Pancreas (tissue), 10 donors: ENCODE measurements at regions not wholly inside any gene's neighbourhood (a gene's known extent, or its start where the extent isn't known, plus 50 kb on each side); places are given as distances from the start of the nearest gene placed in this dataset.

Source experiments
- ATAC-seq, 4 donors: fragments of 200-7000 bp; cut with Tn5 transposase; one replicate each; pipeline versions ENCODE4 v1.8.0 to v1.9.1; 2020; ENCODE audit warnings: mild to moderate bottlenecking in 4 of 4, moderate library complexity in 4 of 4
- DNase-seq, 6 donors: peaks; one replicate each; pipeline ENCODE4 v3.0.0-alpha.2; 2020
- FAIRE-seq: peaks from 2 replicates; lab custom pipeline; 2012; peaks lifted over from hg19 to GRCh38; lab: Jason Lieb, UNC
- H3K27ac ChIP-seq, 4 donors: fragments of 200-600 bp; sonication (generic); 1 replicate in 3 of 4; 2 replicates in 1 of 4; pipeline versions ENCODE4 v1.5.0 to v1.8.0; 2020
- H3K27me3 ChIP-seq, 4 donors: fragments of 200-600 bp; one replicate each; pipeline ENCODE4 v1.8.0; 2021
- H3K36me3 ChIP-seq, 3 donors: fragments of 200-600 bp; sonication (generic) in 1 of 3; one replicate each; pipeline versions ENCODE4 v1.5.0 to v1.8.0; 2020 to 2021
- H3K4me1 ChIP-seq, 3 donors: fragments of 200-600 bp; one replicate each; pipeline ENCODE4 v1.8.0; 2021
- H3K4me3 ChIP-seq, 4 donors: fragments of 200-600 bp; sonication (generic) in 2 of 4; one replicate each; pipeline versions ENCODE4 v1.5.0 to v1.8.0; 2020 to 2021
- H3K9me3 ChIP-seq, 4 donors: fragments of 200-600 bp; one replicate each; pipeline ENCODE4 v1.8.0; 2021
- CTCF ChIP-seq, 4 donors: fragments of 200-600 bp; sonication (generic) in 3 of 4; IDR thresholded peaks; one replicate each; pipeline versions ENCODE4 v1.5.0 to v1.8.0; 2021; ENCODE audit warnings: antibody characterized with exemption in 4 of 4
- WGBS, 2 donors: extraction: QIAGEN DNeasy Blood & Tissue Kit; methylation state at CpG; one replicate each; pipeline ENCODE4 v1.1.7; 2013; 5-methylcytosine and 5-hydroxymethylcytosine counted together
- intact Hi-C, 3 donors: fragments of 100-400 bp; cut with DNase I; formaldehyde crosslinking; loops; one replicate each; pipeline versions ENCODE4 v1.11.1 to v1.14.2; 2022
- donor health status: healthy with polysubstance abuse.
- donor health status: DM: no; HTN: no; CAD: no; lungs with moderate emphysema.
- donor health status: DM: no; HTN: no; CAD: no.
- donor health status: control.
- donor health status: control.
- donor health status: Bipolar disorder and iron deficiency.
- donor health status: DM: yes; HTN: yes; CAD: no.
- donor health status: DM: no; HTN: no; CAD: no.
- donor health status: DM: no; HTN: no; CAD: no.
- donor health status: DM: yes; HTN: yes; CAD: no.

- peak in 2 of 4 donors; percentile 21 to 38 for ATAC-seq
- intact Hi-C loops = no loop called here
Observed at GRCh38 chr11:35061516-35062440, 77.2 kb upstream of the CD44 start.

GRCh38 chr11:35063488-35063931 is 75.5 kb upstream of the CD44 start:
- H3K27ac ChIP-seq = no peak overlapping the region
- no peak for FAIRE-seq
- ATAC-seq = no peak
- no peak for TF ChIP-seq CTCF (IDR thresholded peaks at IDR 0.05)
- DNase-seq = no peak
- H3K36me3 ChIP-seq = no peaks in the 10 kb centered on the region
- intact Hi-C loops = no loop called here
- no peak overlapping the region for H3K4me3 ChIP-seq
- no peaks in the 10 kb centered on the region for H3K9me3 ChIP-seq
- H3K4me1 ChIP-seq = no peaks in the 10 kb centered on the region
- H3K27me3 ChIP-seq = no peaks in the 10 kb centered on the region
- WGBS, 2 donors = 88 to 92% methylated on average over 6 of the region's 6 CpGs

More at GRCh38 chr11:35061516-35062440, 77.2 kb upstream of the CD44 start:
- DNase-seq (no peak), FAIRE-seq (no peak)
- WGBS, 2 donors = 68 to 79% methylated on average over 5 of the region's 5 CpGs
- H3K9me3 ChIP-seq = no peaks in the 10 kb centered on the region
- H3K4me1 ChIP-seq = no peaks in the 10 kb centered on the region
- H3K27ac ChIP-seq = no peak overlapping the region
- no peak overlapping the region for H3K4me3 ChIP-seq
- TF ChIP-seq CTCF (IDR thresholded peaks at IDR 0.05) = no peak
- H3K36me3 ChIP-seq = no peaks in the 10 kb centered on the region
- H3K27me3 ChIP-seq = no peaks in the 10 kb centered on the region

GRCh38 chr11:35064114-35064800 is 74.7 kb upstream of the CD44 start:
- DNase-seq (no peak), ATAC-seq (no peak), FAIRE-seq (no peak)
- Histone ChIP-seq H3K4me3 (no peak overlapping the region), H3K4me1 (no peaks in the 10 kb centered on the region), H3K27ac (no peak overlapping the region), H3K9me3 (no peaks in the 10 kb centered on the region), H3K27me3 (no peaks in the 10 kb centered on the region), H3K36me3 (no peaks in the 10 kb centered on the region)
- intact Hi-C loops = no loop called here
- TF ChIP-seq CTCF (IDR thresholded peaks at IDR 0.05) = no peak
- 80 to 84% methylated on average over 8 of the region's 8 CpGs for WGBS, 2 donors

- DNase-seq (no peak), ATAC-seq (no peak), FAIRE-seq (no peak)
- WGBS, 2 donors = 78 to 80% methylated on average over 3 of the region's 3 CpGs
- H3K36me3 ChIP-seq = no peaks in the 10 kb centered on the region
- intact Hi-C loops = no loop called here
- no peak for TF ChIP-seq CTCF (IDR thresholded peaks at IDR 0.05)
- H3K27me3 ChIP-seq = no peaks in the 10 kb centered on the region
- H3K4me3 ChIP-seq = no peak overlapping the region
- H3K4me1 ChIP-seq = no peaks in the 10 kb centered on the region
- H3K9me3 ChIP-seq = no peaks in the 10 kb centered on the region
- H3K27ac ChIP-seq = no peak overlapping the region
Observed at GRCh38 chr11:35065566-35065965, 73.4 kb upstream of the CD44 start.
